ENCODE measurements at regions not wholly inside any gene's neighbourhood (a gene's known extent, or its start where the extent isn't known, plus 50 kb on each side); places are given as distances from the start of the nearest gene placed in this dataset.

DNA sequence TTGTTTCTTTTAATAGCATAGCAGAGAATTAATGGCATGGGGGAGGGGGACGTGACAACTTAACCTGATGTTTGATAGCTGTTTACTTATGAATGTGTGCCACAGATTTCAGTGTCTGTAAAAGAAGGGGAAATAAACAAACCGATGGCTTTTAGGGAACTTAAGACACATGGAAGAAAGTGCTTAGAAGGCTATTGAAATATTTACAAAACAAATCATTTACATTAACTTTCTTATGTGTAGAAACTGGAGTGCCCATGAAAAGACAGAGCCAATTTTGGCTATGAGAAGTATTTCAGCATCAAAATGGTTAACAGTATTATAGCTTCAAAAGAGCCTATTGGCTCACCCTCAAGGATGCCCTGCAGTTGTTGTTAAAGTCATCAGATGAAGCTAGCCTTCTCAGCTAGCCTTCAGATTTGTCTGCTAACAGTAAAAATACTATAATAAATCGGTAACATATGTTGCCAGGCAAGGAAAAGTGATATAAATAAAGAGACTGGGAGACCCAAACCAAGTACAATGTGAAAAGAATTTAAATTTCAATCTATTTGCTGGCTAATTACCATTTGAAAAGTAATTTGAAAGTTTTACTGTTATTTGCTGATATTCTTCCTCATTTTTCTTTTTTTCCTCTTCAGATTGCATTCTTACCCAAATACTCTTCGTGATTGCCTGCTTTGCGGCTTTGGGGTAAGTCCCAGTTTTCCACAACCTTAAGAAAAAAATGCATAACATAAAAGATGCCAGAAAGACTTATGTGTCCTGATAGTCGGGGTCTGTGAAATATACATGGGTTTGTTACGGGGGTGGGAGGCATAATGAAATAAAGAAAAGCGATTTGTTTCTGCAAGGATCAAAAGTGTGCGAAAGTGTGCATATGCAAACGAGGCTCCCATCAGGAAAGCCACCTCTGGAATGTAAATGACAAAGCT lies 256.4 kb downstream of the MEIS1 start:
- intact Hi-C loops (cut with DNase I), result no loop called here
- no peak for ATAC-seq
- H3K4me1 ChIP-seq (ENCODE audit: control insufficient read depth, insufficient read depth, low read length), result no peaks in the 10 kb centered on the region
- DNase-seq, result no peak
- H3K9me3 ChIP-seq (ENCODE audit: control insufficient read depth, low read length), result no peaks in the 10 kb centered on the region
- H3K27ac ChIP-seq (ENCODE audit: low read length), result no peak overlapping the region
- no peaks in the 10 kb centered on the region for H3K27me3 ChIP-seq (ENCODE audit: control insufficient read depth, insufficient read depth)
- no peak overlapping the region for H3K4me3 ChIP-seq (ENCODE audit: low read length)
- 61% methylated on average over 10 of the region's 10 CpGs for WGBS

DNA sequence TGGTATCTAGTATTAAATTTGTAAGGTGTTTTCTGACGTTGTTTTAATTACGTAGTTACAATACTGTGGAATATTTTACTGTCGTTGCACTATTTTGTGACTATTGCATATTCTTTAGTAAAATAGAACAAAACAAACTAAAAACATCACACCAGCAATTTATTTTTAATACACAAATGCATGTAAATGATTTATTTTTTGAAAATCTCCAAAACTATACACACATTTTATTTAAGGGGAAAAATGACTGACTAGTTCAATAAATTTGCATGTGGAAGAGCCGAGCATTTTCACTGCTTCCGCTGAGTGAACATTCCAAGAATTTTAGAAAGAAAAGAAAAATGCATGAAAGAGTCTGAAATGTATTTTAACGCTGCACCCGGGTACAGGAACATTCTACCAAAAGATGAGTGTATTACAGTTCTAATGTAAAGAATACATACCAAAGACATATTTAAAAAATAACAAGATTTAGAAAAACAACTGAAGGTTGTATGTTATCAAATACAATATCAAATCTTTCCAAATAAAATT lies 257.7 kb downstream of the MEIS1 start:
- ATAC-seq, result no peak
- no peak for DNase-seq
- Histone ChIP-seq H3K27me3 (ENCODE audit: control insufficient read depth, insufficient read depth) (no peaks in the 10 kb centered on the region), H3K4me3 (ENCODE audit: low read length) (no peak overlapping the region), H3K27ac (ENCODE audit: low read length) (no peak overlapping the region), H3K4me1 (ENCODE audit: control insufficient read depth, insufficient read depth, low read length) (no peaks in the 10 kb centered on the region), H3K9me3 (ENCODE audit: control insufficient read depth, low read length) (no peaks in the 10 kb centered on the region)
- intact Hi-C loops (cut with DNase I), result no loop called here
- WGBS, result 82% methylated on average over 7 of the region's 7 CpGs

DNA sequence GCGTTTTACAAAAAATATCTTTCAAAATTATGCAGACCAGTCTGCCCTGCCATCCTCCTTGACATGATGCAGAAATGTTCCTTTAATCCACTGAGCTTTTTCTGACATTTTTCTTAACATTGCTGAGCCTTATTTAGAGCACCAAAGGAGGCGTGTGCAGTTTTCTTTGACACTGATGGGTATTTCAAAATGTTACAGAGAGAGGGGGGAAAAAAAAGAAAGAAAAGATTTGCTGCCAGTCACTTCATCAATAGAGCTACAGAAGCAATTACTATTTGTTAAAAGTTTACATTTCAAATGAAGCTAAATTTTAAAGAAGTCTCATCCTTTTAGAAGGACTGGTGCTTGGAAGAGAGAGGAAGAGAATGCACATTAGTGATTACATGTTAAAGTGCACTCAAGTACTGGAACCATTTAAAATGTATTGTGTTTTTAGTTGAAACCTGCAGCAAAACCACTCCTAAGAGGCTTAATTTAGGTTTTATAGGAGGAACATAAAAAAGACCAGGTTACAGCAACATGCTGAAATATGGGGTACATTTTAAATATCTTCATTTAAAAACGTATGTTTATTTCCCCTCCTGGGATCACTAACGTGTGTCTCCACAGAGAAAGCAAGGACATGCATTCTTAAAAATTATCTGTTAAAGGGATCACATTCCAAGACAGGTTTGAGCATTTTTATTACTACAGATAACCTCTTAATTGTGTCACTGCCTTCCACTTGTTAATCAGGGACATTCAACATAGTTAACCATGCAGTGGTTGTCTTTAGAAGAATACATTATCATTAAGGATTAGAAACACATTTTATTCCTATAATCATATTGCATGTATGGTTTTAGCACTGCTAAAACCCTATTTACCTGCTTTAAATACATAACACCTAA lies 258.4 kb downstream of the MEIS1 start:
- DNase-seq, result no peak
- Histone ChIP-seq H3K27ac (ENCODE audit: low read length) (no peak overlapping the region), H3K27me3 (ENCODE audit: control insufficient read depth, insufficient read depth) (no peaks in the 10 kb centered on the region), H3K4me1 (ENCODE audit: control insufficient read depth, insufficient read depth, low read length) (no peaks in the 10 kb centered on the region), H3K9me3 (ENCODE audit: control insufficient read depth, low read length) (no peaks in the 10 kb centered on the region), H3K4me3 (ENCODE audit: low read length) (no peak overlapping the region)
- 68% methylated on average over 4 of the region's 4 CpGs for WGBS
- no peak for ATAC-seq
- intact Hi-C loops (cut with DNase I), result no loop called here

DNA sequence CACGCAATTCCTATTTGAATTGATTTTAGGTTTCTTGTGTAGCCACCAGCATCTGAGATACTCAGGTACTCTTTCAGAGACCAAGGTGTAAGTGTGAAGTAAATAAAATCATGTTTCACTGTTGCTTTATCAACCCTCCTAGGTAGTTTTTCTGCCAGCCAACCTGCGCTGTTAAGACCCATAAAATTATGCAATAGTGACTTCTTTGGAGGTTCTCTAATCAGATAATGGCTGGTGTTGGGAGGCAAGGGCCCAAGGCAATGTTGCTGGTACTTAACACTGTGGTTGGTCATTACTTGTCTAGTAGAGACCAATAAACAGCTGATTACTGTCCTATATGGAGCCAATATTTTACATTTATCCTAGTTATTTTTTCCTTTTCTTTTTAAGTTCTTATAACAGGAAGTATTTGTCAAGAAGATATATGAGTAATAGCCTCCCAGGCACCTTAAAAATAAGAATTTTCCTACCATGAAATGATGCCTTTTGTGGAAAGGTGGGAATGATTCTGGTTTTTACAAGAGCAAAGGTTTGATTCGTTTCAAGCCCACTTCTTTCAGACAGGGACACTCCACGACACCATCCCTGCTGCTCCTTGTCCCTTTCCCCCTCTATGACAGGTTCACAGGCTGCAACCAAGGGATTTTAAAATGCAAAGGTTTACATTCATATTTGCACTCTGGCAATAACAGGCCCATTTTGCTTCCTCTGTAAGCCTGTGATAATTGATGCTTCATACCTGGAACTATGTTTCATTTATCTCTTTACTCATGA lies 259.3 kb downstream of the MEIS1 start:
- no peaks in the 10 kb centered on the region for H3K9me3 ChIP-seq (ENCODE audit: control insufficient read depth, low read length)
- H3K4me1 ChIP-seq (ENCODE audit: control insufficient read depth, insufficient read depth, low read length), result no peaks in the 10 kb centered on the region
- ATAC-seq (no peak), DNase-seq (no peak)
- H3K27me3 ChIP-seq (ENCODE audit: control insufficient read depth, insufficient read depth), result no peaks in the 10 kb centered on the region
- 81% methylated on average over 4 of the region's 4 CpGs for WGBS
- H3K27ac ChIP-seq (ENCODE audit: low read length), result no peak overlapping the region
- no peak overlapping the region for H3K4me3 ChIP-seq (ENCODE audit: low read length)
- intact Hi-C loops (cut with DNase I), result no loop called here

DNA sequence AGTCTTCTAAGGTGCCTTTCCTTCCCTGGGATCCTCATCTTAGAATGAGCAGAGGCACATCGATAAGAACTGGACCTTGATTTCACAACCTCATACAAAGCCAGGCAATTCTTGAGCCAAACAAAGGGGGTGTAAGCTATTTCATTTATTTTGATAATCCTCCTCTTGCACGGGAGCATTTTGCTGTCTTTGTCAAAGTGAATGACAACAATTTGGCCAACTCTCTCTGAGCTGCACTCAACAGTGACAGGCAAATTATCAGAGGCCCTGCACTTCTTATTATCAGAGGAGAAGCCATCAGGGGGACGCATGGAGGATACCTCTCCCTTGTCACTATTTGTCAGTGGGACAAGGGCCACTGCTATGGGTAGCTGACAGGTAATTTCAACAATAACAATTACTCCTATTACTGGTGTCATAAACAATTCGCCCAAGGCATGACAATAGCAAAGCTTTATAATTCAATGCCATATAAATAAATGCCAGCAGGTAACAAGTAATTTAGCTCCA lies 260.4 kb downstream of the MEIS1 start:
- WGBS, result 67% methylated on average over 4 of the region's 4 CpGs
- Histone ChIP-seq H3K27ac (ENCODE audit: low read length) (no peak overlapping the region), H3K27me3 (ENCODE audit: control insufficient read depth, insufficient read depth) (no peaks in the 10 kb centered on the region), H3K4me3 (ENCODE audit: low read length) (no peak overlapping the region), H3K9me3 (ENCODE audit: control insufficient read depth, low read length) (no peaks in the 10 kb centered on the region), H3K4me1 (ENCODE audit: control insufficient read depth, insufficient read depth, low read length) (no peaks in the 10 kb centered on the region)
- intact Hi-C loops (cut with DNase I), result no loop called here
- DNase-seq (no peak), ATAC-seq (no peak)

DNA sequence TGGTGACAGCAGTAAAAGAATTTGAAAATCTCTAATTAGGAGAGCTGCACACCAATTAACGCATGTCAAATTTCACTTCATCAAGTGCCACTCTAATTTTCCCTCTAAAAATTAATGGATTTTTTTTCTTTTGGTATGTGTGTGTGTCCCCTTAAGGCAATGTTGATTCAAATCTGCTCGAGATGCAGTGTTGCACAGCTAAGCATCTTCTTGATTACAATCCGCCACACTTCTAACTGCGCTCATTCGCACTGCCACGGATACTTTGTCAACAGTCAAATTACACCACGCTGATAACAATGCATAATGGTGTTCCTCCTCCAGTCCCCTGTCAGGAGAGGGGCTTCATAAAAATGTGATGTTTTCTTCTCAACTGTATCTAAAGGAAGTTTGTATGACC lies 261.4 kb downstream of the MEIS1 start:
- H3K27ac ChIP-seq (ENCODE audit: low read length), result no peak overlapping the region

DNA sequence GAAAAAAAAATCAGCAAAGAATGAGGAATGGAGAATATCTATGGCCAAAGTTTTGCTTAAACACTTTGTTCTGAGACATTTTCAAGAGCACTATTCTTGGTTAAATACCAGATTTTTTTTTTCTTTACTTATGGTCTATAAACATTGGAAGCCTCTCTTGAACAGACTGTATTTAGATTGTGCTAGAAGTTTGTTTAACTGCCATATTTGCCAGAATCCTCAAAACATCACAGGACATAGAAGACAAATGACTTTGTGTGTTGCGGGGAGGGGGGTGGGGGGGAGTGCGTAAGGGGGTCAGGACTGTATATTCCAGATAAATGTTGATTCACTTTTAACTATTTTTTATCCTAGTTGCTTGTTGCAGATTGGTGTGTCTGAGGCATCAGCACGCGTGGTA lies 262.0 kb downstream of the MEIS1 start:
- intact Hi-C loops (cut with DNase I), result no loop called here
- Histone ChIP-seq H3K9me3 (ENCODE audit: control insufficient read depth, low read length) (no peaks in the 10 kb centered on the region), H3K4me3 (ENCODE audit: low read length) (no peak overlapping the region), H3K27ac (ENCODE audit: low read length) (no peak overlapping the region), H3K4me1 (ENCODE audit: control insufficient read depth, insufficient read depth, low read length) (no peaks in the 10 kb centered on the region), H3K27me3 (ENCODE audit: control insufficient read depth, insufficient read depth) (no peaks in the 10 kb centered on the region)
- 63% methylated on average over 4 of the region's 4 CpGs for WGBS
- DNase-seq (no peak), ATAC-seq (no peak)

More for the DNA sequence above, 261.4 kb downstream of the MEIS1 start:
- DNase-seq (no peak), ATAC-seq (no peak)
- intact Hi-C loops (cut with DNase I), result no loop called here
- no peaks in the 10 kb centered on the region for H3K9me3 ChIP-seq (ENCODE audit: control insufficient read depth, low read length)
- no peaks in the 10 kb centered on the region for H3K27me3 ChIP-seq (ENCODE audit: control insufficient read depth, insufficient read depth)
- no peak overlapping the region for H3K4me3 ChIP-seq (ENCODE audit: low read length)
- no peaks in the 10 kb centered on the region for H3K4me1 ChIP-seq (ENCODE audit: control insufficient read depth, insufficient read depth, low read length)
- 49% methylated on average over 7 of the region's 7 CpGs for WGBS

DNA sequence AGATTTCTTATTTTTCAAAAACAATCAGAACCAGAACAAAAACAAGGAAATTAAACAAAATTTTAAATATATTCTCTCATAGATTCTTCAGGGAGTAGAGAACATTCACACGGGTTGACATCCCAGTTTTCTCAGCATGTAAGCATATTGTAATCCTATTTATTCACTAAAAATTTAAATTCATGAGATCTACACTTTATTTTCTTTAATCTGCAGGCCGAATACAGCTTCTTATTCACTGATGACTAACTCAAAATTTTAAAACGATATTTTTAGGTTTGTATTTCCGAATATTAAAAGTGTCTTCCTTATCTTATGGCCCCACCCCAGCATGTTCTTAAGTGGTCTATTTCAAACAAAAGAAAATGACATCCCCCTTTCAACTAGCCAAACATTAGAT lies 262.4 kb downstream of the MEIS1 start:
- 65% methylated on average over 4 of the region's 4 CpGs for WGBS
- Histone ChIP-seq H3K4me3 (ENCODE audit: low read length) (no peak overlapping the region), H3K27me3 (ENCODE audit: control insufficient read depth, insufficient read depth) (no peaks in the 10 kb centered on the region), H3K9me3 (ENCODE audit: control insufficient read depth, low read length) (no peaks in the 10 kb centered on the region), H3K27ac (ENCODE audit: low read length) (no peak overlapping the region), H3K4me1 (ENCODE audit: control insufficient read depth, insufficient read depth, low read length) (no peaks in the 10 kb centered on the region)
- DNase-seq, result no peak
- ATAC-seq, result no peak
- intact Hi-C loops (cut with DNase I), result no loop called here

DNA sequence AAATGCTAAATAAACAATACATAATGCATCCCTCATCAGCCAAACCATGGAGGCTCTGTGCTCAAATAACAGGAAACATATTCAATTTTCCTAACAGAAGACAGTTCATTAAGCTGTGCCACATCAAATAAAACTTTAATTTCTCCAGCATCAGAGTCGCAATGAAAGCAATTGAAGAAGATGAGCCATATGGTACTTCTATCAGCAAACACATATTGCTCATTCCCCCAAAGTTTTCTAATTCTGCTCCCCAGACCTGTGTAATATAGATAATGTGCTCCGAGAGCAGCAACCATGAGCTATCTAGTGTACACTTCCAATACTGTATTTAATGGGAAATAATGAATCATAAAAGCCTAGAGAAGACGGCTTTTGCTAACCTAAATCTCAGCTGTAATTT lies 263.2 kb downstream of the MEIS1 start:
- WGBS, result 62% methylated on average over 3 of the region's 3 CpGs

DNA sequence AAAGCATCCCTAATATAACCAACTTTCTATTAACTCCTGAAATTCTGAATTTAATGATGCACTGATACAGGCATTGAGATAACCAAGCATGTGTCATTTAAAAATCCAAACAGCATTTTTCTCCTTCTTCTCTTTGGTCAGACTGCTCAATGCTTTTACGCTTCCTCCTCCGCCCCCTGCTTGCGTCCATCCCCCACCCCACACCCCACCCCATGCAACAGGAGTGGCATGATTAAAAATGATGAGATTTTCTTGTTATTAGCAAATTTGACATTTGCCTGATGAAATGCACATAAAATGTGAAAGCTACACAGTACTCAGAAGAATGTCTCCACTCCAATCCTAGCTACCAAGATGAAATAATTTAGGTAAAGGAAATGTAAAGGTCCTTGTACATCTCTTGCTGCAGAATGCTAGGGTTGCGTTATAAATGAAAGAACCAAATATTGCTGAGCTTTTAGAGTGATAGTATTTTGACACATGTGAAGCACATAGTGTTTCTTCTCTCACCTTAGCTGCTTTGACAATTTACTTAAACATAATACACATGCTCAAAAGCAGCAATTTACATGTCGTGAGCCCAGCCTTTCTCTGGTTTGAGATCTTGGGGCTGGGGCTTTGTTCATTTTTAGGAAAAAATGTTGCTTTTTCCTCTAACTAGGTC lies 263.8 kb downstream of the MEIS1 start:
- ATAC-seq, result no peak
- no peaks in the 10 kb centered on the region for H3K9me3 ChIP-seq (ENCODE audit: control insufficient read depth, low read length)
- no peaks in the 10 kb centered on the region for H3K27me3 ChIP-seq (ENCODE audit: control insufficient read depth, insufficient read depth)
- intact Hi-C loops (cut with DNase I), result no loop called here
- no peak for DNase-seq
- no peak overlapping the region for H3K4me3 ChIP-seq (ENCODE audit: low read length)
- WGBS, result 75% methylated on average over 5 of the region's 5 CpGs
- no peaks in the 10 kb centered on the region for H3K4me1 ChIP-seq (ENCODE audit: control insufficient read depth, insufficient read depth, low read length)
- H3K27ac ChIP-seq (ENCODE audit: low read length), result no peak overlapping the region

More for the DNA sequence above, 263.2 kb downstream of the MEIS1 start:
- H3K4me3 ChIP-seq (ENCODE audit: low read length), result no peak overlapping the region
- no peak for ATAC-seq
- no peak for DNase-seq
- H3K27ac ChIP-seq (ENCODE audit: low read length), result no peak overlapping the region
- no peaks in the 10 kb centered on the region for H3K4me1 ChIP-seq (ENCODE audit: control insufficient read depth, insufficient read depth, low read length)
- no peaks in the 10 kb centered on the region for H3K27me3 ChIP-seq (ENCODE audit: control insufficient read depth, insufficient read depth)
- intact Hi-C loops (cut with DNase I), result no loop called here
- H3K9me3 ChIP-seq (ENCODE audit: control insufficient read depth, low read length), result no peaks in the 10 kb centered on the region

All from right cardiac atrium (tissue), 5 donors.